GM19372 (cell line): ENCODE measurements at regions not wholly inside any gene's neighbourhood (a gene's known extent, or its start where the extent isn't known, plus 50 kb on each side); places are given as distances from the start of the nearest gene placed in this dataset.
A peak's percentile ranks its signal among the peaks of the same experiment; 100 is the strongest.

Source experiments
- ATAC-seq: cut with Tn5 transposase; IDR thresholded peaks from one replicate; pipeline ENCODE4 v1.9.1; 2021; ENCODE audit warnings: mild to moderate bottlenecking, low read depth, moderate library complexity; ENCODE audit not compliant: unreplicated experiment

- ATAC-seq, result no peak
Measured at GRCh38 chr3:46091741-46092701, 64.7 kb upstream of the XCR1 start.

- ATAC-seq, result no peak
Measured at GRCh38 chr3:46091046-46091445, 63.8 kb upstream of the XCR1 start.

- ATAC-seq, result no peak
Measured at GRCh38 chr3:46090161-46090591, 62.9 kb upstream of the XCR1 start.

- peak; percentile 45 for ATAC-seq
Measured at GRCh38 chr3:46089237-46090011, 62.1 kb upstream of the XCR1 start.

- ATAC-seq, result no peak
Measured at GRCh38 chr3:46087871-46088270, 60.6 kb upstream of the XCR1 start.

GRCh38 chr3:46086986-46087385, 59.7 kb upstream of the XCR1 start:
- ATAC-seq, result no peak

- no peak for ATAC-seq
Measured at GRCh38 chr3:46086083-46086437, 58.8 kb upstream of the XCR1 start.

- no peak for ATAC-seq
Measured at GRCh38 chr3:46085421-46086082, 58.3 kb upstream of the XCR1 start.

GRCh38 chr3:46083956-46084355, 56.7 kb upstream of the XCR1 start:
- no peak for ATAC-seq

- no peak for ATAC-seq
Measured at GRCh38 chr3:46082849-46083248, 55.6 kb upstream of the XCR1 start.

GRCh38 chr3:46082021-46082420, 54.7 kb upstream of the XCR1 start:
- no peak for ATAC-seq

- ATAC-seq, result no peak
Measured at GRCh38 chr3:46080969-46081345, 53.7 kb upstream of the XCR1 start.

- no peak for ATAC-seq
Measured at GRCh38 chr3:46080124-46080968, 53.1 kb upstream of the XCR1 start.

- no peak for ATAC-seq
Measured at GRCh38 chr3:46078712-46079400, 51.6 kb upstream of the XCR1 start.
